ENCODE measurements at regions not wholly inside any gene's neighbourhood (a gene's known extent, or its start where the extent isn't known, plus 50 kb on each side); places are given as distances from the start of the nearest gene placed in this dataset.

- TF ChIP-seq POLR2AphosphoS5 (IDR thresholded peaks at IDR 0.05; ENCODE audit: low read depth, low read length), result no peak
- TF ChIP-seq POLR2A (IDR thresholded peaks at IDR 0.05; ENCODE audit: low read depth, low read length), result no peak
- TF ChIP-seq TAF1 (IDR thresholded peaks at IDR 0.05; ENCODE audit: low read depth, low read length), result no peak
- TF ChIP-seq PAX5 (IDR thresholded peaks at IDR 0.05; ENCODE audit: insufficient read depth, low read length, severe bottlenecking), result no peak
- no peak for TF ChIP-seq POU2F2 (IDR thresholded peaks at IDR 0.05; ENCODE audit: low read depth, low read length)
Measured at GRCh38 chr12:91639327-91639726, 456.7 kb upstream of the DCN start.

Data from GM12891 (cell line).